Activated T-cell treated with anti-CD3 and anti-CD28 coated beads for 24 hours (primary cell): ENCODE measurements at regions not wholly inside any gene's neighbourhood (a gene's known extent, or its start where the extent isn't known, plus 50 kb on each side); places are given as distances from the start of the nearest gene placed in this dataset.
"Not testable (repeated sequence)": the region's sequence is repeated elsewhere in the genome, so short reads cannot be mapped to it uniquely, and the experiment has no call there.

Experiments
- DNase-seq: peaks from one replicate; pipeline ENCODE4 v3.0.0-alpha.2; 2020; ENCODE audit warnings: low read depth

GRCh38 chr2:36235426-36235825 lies 120.2 kb upstream of the CRIM1 start:
- no peak for DNase-seq

- no peak for DNase-seq
Observed at GRCh38 chr2:36223259-36223658, 132.3 kb upstream of the CRIM1 start.

GRCh38 chr2:36222485-36222884 lies 133.1 kb upstream of the CRIM1 start:
- DNase-seq = no peak

GRCh38 chr2:36214691-36215090 lies 140.9 kb upstream of the CRIM1 start:
- DNase-seq = no peak

GRCh38 chr2:36203366-36203765 lies 152.2 kb upstream of the CRIM1 start:
- DNase-seq = no peak

- no peak for DNase-seq
Observed at GRCh38 chr2:36197181-36197971, 158.2 kb upstream of the CRIM1 start.

- DNase-seq = no peak
Observed at GRCh38 chr2:36193680-36194079, 161.9 kb upstream of the CRIM1 start.

- DNase-seq = no peak
Observed at GRCh38 chr2:36192983-36193382, 162.6 kb upstream of the CRIM1 start.

- no peak for DNase-seq
Observed at GRCh38 chr2:36190097-36190496, 165.5 kb upstream of the CRIM1 start.

- no peak for DNase-seq
Observed at GRCh38 chr2:36185624-36186023, 170.0 kb upstream of the CRIM1 start.

- no peak for DNase-seq
Observed at GRCh38 chr2:36184848-36185247, 170.7 kb upstream of the CRIM1 start.

- not testable (repeated sequence) for DNase-seq
Observed at GRCh38 chr2:36180789-36181482, 174.6 kb upstream of the CRIM1 start.

- not testable (repeated sequence) for DNase-seq
Observed at GRCh38 chr2:36180293-36180692, 175.3 kb upstream of the CRIM1 start.

- DNase-seq = not testable (repeated sequence)
Observed at GRCh38 chr2:36179668-36180269, 175.8 kb upstream of the CRIM1 start.

GRCh38 chr2:36178384-36178783 lies 177.2 kb upstream of the CRIM1 start:
- DNase-seq = no peak

- DNase-seq = no peak
Observed at GRCh38 chr2:36177282-36177681, 178.3 kb upstream of the CRIM1 start.

- no peak for DNase-seq
Observed at GRCh38 chr2:36174920-36175319, 180.7 kb upstream of the CRIM1 start.

GRCh38 chr2:36173760-36174404 lies 181.7 kb upstream of the CRIM1 start:
- no peak for DNase-seq

GRCh38 chr2:36172824-36173223 lies 182.8 kb upstream of the CRIM1 start:
- no peak for DNase-seq

GRCh38 chr2:36170805-36171204 lies 184.8 kb upstream of the CRIM1 start:
- no peak for DNase-seq

- DNase-seq = no peak
Observed at GRCh38 chr2:36169843-36170242, 185.7 kb upstream of the CRIM1 start.

- DNase-seq = no peak
Observed at GRCh38 chr2:36168115-36168514, 187.5 kb upstream of the CRIM1 start.

- DNase-seq = no peak
Observed at GRCh38 chr2:36165132-36165531, 190.4 kb upstream of the CRIM1 start.
